Stimulated activated naive CD8-positive, alpha-beta T cell treated with anti-CD3 and anti-CD28 coated beads, Interleukin-15, Interleukin-2, amounts not matched to agents 100 U/mL and 50 U/mL, for 24 hours (primary cell): ENCODE measurements at regions not wholly inside any gene's neighbourhood (a gene's known extent, or its start where the extent isn't known, plus 50 kb on each side); places are given as distances from the start of the nearest gene placed in this dataset.

Experiments used
- ATAC-seq: fragments of 150-1000 bp; cut with Tn5 transposase; one replicate; pipeline ENCODE4 v1.10.0; 2021
- DNase-seq: peaks from one replicate; pipeline ENCODE4 v3.0.0; 2021

DNA sequence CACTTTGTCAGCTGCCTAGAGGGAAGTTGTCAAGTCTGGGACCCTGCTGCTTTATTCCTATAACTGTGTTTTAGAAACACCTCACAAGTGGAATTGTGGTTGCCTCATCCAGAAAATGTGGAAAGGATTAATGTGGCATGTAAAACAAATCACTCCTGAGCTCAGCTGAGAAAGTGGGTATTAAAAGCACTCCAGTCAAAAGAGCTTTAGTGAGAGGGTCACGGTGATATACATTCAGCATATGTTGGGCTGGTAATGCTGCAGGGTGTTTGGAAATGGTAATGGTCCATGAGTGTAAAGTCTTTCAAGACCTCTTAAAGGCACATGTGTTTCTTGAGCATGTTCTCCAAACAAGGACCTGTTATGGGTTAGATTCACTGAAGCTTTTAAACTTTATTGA is 318.2 kb upstream of the MEOX2 start:
- no peak for ATAC-seq

DNA sequence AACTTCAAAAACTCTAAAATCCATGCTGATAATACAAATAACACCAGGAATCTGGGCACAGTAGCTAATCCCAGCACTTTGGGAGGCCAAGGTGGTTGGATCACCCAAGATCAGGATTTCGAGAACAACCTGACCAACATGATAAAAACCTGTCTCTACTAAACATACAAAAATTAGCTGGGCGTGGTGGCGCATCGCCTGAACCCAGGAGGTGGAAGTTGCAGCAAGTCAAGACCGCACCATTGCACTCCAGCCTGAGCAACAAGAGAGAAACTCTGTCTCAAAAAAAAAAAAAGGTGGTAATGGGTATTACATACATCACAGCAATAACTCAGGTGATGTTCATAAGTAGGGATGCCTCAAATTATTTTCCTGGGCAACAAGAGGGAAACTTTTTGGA is 315.0 kb upstream of the MEOX2 start:
- DNase-seq: no peak
- ATAC-seq: no peak

More for the DNA sequence above, 318.2 kb upstream of the MEOX2 start:
- no peak for DNase-seq

DNA sequence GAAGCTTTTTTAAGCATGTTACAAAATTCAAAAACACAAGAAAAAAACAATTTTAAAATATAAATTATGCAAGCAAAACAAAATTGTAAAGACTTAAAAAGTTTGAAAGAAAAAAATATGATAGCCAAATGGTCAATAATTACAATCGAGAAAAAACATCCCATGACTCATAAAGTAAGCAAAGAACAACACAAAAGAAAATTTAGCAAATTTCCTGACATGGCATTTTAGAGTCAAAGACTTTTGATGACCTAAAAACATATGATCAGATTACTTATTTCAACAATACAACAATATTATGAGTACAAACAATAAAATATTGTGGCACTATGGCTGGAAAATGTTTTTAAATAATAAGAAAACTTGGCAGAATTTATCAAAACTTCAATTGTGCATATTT is 312.1 kb upstream of the MEOX2 start:
- DNase-seq: no peak
- no peak for ATAC-seq

DNA sequence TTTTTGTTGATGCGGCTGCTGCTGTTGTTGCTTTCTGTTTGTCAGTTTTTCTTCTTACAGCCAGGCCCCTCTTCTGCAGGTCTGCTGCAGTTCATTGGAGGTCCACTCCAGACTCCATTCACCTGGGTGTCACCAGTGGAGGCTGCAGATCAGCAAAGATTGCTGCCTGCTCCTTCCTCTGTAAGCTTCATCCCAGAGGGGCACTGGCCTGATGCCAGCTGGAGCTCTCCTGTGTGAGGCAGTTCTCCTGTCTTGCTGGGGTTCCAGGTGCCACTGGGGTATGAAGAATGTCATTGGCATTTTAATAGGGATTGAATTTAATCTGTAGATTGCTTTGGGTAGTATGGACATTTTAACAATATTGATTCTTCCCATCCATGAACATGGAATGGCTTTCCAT is 308.5 kb upstream of the MEOX2 start:
- DNase-seq: no peak
- no peak for ATAC-seq

DNA sequence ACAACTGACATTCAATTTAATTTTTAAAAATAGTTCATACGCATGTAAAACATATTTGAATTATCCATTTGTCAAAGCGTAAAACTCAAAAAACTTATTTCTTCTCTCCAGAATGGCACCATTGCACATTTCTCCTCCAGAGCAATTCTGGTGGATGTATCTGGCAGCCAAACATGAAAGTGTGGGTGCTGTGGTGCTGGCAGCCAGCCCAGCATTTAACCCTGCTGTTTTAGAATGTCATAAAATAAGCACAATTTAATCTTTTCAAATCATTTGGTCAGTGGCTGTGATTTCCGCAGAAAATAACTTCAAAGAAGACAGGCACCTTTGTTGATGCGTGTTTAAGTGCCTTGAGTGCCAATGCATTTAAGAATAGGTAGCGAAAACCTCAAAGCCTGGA is 302.7 kb upstream of the MEOX2 start:
- no peak for DNase-seq
- ATAC-seq: no peak

DNA sequence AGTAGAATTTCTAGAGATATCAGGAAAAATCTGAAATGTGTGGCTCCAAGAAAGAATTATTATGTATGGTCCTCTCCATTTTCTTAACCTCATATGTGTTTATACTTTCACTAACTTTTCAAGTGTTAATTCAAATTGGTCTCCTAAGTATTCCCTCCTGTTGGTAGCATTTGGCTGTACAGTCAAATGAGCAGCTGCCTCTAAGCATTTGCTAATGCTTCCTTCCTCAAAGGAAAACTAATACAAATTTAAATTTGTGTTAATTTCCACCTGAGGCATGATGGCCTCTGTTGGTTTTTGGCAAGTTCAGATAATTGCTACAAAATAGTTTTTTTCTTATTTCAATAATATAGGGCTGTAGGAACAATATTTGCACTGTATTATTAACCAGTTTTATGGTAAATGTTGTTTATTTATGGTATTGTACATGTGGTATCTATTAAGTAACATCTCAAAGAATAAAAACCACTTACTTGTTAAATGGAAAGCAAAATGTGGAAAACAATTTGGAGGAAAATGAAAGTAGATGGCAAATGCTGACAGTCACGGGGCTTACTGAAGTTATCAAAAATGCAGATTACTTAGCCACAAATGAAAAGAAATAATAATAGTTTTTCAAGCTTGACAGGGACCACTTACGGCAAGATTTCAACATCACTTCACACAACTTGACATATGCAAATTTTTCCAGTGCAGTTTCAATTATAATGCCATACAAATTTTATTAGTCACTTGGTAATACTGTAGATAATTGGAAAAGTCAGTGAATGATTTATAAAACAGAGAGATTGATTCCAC is 299.3 kb upstream of the MEOX2 start:
- no peak for DNase-seq
- no peak for ATAC-seq

DNA sequence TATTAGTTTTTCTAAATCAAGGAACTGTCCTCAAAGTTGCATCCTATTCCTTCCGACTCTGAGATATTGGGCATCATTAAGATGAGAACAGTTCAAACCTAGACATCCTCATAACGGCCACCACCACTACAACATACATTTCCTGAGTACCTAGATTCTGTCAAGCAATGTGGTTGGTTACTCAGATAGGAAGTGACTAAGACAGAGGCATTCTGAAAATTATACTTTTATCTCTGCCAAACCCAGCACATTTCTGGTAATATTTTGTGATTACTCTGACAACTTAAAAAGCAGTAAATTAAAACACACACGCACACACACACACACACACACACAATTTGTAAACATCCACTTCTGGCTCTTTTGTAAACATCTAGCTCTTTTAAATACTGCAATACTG is 291.2 kb upstream of the MEOX2 start:
- no peak for DNase-seq
- no peak for ATAC-seq

DNA sequence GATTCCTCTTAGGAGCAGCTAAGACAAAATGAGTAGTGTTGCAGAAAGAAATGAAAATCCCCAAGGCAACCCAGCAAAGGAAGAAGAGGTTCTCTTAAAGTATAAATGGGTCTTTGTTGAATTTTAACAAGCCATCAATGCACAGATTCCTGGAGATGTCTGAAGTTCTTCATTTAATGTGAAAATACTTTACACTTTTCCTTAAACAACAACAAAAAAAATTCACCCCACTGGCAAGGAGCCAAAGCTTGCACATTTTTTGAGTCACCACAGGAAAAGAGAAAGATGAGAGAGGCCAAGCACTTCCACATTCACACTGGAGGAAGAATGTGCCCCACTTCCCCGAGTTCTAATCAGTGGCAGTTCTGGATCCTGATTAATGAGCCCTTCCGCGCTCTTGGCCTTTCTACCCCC is 286.4 kb upstream of the MEOX2 start:
- ATAC-seq (no peak), DNase-seq (no peak)

DNA sequence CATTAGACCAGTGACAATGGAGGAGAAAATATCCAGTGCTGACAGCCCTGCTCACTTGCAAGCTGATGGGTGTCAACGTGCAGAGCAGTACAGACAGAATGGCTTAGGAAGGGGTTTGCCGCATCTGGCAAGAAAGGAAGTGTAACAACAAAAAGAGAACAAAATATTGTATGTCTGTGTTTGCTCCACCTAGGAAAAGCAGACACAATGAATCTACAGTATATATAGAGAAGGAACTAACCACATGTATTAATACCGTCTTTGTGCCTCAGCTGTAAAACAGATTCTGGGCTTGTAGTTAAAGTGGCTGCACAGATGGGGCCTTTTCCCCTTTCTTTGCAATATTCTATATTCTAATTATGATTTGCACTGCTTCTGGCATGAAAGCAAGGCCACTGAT is 281.1 kb upstream of the MEOX2 start:
- DNase-seq (no peak), ATAC-seq (no peak)

DNA sequence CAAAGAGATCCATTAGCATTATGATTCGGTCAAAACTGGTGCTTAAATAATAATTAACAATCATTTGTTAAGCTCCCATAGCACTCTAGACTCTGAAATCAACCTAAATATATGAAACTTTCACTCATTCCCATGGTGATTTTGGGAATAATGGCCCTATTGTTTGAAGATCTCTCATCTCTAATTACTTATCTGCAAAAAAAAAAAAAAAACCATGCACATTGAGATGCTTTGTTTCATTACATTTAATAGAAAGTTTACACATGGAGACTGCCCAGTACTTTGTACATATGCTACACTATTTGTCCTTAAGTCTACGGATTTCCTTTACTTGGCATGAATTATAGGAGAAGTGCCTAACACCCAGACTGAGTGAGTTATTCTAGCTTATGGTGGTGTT is 280.6 kb upstream of the MEOX2 start:
- DNase-seq: no peak
- no peak for ATAC-seq

DNA sequence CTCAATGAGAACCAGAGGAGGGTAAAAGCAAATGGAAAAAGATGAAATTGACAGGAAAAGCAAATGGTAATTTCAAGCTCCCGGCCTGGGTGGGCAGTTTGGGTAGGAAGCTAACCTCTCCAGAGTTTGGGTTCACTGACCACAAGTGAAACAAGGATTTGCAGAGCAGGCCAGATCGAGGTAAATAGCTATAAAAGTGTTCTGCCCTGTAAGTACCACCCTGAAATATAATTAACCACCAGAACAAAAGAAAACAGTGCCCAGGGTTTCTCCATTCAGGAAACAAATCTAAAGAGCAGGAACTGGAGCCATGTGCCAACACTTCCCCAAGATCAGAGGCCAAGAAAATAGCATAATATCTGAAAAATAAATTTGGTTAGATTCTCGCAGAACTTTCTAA is 276.7 kb upstream of the MEOX2 start:
- ATAC-seq (no peak), DNase-seq (no peak)

DNA sequence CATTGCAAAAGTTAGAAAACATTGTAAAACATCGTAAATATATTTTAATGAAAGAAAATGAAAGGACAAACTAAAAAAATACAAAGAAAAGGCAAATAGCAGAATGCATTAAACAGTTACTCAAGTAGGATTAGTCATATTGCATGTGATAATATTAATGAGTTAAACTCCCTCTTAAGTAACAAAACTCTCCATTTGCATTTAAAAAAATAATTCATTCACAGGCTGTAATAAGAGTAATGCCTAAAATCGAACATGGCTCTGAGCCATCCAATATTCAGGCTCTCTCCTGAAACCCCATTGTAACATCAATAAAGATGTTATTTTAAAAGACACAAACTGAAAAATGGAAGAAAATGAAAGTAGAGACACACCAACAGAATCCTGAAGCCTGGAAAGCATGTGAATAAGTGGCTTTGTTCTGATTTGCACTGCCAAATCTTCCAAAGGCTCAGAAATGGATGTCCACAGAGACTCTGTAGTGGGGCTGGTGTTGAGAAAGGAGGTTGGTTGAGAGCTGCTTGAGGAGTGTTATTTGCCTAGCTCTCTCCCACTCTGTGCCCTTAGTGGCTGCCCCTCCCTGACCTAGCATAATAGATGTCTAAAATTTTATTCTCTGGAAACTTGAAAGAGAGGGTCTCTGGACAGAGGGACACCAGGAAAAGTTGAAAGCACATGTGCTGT is 268.3 kb upstream of the MEOX2 start:
- ATAC-seq (no peak), DNase-seq (no peak)

DNA sequence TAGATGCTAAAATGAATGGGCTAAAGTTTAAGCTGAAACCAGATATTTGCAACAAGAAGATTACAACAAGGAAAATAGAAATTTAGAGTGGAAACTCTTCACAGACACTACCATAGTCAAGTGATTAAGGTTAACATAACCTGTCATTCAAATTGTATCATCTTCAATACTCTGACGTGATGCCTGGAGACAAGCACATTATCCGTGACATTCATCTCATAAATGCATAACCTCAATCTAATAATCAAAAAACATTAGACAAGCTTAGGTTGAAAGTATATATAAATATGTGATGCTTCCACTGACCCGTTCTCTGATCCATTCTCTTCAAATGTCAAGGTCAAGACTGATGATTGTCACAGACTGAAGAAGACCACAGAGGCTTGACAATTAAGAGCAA is 263.8 kb upstream of the MEOX2 start:
- ATAC-seq (no peak), DNase-seq (no peak)

DNA sequence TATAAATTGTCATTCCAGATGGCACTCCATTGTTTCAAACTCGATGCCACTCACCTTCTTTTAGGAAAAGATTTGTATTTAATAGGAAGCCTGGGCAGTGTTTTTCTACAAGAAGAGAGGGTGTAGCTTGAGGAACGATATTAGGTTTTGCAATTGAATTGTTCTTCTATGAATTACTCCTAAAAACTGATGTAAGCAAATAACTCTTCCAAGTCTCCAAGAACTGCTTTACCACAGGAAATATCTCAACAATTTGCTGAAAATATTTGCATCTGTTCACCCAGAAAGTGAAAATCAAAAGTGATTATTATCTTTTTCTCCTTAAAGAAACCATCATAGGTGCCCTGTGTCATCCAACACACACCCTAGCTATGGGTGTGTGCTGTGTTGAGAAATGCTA is 261.3 kb upstream of the MEOX2 start:
- ATAC-seq: no peak
- no peak for DNase-seq

DNA sequence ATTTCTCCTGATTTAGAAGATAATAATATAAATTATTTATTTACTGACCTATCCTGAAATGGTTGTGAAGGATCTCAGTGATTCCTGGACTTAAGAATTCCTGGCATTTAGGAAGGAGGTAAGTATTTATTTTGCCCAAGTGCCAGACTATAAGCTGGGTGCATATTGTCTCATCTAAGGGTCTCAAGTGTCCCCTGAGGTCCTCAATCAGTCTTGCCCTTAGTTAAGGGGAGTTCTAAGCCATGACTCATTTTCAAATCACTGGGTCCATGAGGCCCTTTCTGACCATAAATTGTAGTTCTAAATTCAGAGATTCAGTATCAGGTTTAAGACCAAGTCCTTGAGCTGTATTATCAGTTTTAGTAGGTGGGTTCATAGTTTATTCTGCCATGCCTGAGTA is 251.6 kb upstream of the MEOX2 start:
- no peak for DNase-seq
- no peak for ATAC-seq

DNA sequence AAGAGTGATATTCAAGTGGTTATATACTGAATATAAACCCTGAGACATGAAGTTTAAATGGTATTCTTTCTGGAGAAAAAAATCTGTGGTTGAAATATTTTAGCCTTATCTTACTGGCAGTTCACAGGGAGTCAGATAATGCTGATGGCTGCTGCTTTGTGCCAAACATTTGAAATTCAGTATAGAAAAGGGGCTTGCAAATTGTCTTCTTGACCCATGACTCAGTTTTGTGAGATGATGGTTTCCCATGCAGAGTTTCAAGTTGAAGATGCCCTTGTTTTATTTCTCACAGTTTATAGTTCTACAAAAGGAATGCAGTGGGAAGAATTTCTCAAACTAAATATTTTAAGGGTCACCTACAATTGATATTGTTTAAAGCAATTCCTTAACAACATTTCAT is 251.1 kb upstream of the MEOX2 start:
- DNase-seq: no peak
- no peak for ATAC-seq

DNA sequence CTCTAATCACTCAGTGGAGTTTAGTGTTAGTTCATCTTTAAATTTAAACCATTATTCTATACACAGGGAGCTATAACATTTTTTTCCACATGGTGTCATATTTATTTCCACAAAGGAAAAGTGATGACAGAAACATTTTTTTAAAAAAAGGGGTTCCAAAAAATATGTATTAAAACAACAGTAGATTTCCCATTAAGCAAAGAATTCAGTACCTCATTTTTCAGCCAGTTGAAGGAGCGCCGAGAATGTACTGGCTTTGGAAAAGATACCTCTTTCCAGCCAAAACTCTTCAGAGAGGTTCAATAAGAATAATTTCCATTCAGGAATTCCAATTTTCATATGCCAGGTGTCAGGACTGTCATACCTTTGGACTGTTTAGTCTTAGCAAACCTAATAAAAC is 250.5 kb upstream of the MEOX2 start:
- DNase-seq (no peak), ATAC-seq (no peak)

DNA sequence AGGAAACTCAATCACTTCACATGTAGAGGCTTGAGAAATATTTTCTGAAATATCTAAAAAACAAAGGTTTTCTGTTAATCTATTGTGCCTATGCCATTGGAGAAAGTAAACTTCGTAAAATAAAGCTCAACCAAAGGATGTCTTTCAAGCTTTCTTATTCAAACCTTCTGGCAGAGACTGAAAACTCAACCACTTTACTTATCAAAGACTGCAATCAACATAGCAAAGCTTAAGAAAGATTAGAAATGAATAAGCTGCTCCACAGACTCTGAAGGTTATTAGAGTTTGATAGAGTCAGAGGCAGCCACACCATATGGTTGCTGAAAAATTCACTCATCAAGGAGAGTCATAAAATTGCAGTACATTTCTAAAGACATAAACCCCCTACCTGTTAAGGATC is 245.8 kb upstream of the MEOX2 start:
- no peak for ATAC-seq
- DNase-seq: no peak

DNA sequence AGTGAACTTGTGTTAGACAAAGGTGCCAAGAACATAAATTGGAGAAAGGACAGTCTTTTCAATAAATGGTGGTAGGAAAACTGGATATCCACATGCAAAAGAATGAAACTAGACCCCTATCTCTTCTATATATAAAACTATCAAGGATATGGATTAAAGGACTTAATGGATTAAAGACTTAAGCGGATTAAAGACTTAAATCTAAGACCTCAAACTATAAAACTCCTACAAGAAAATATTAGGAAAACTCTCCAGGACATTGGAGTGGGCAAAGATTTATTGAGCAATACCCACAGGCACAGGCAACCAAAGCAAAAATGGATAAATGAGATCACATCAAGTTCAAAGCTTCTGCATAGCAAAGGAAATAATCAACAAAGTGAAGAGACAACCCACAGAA is 242.9 kb upstream of the MEOX2 start:
- DNase-seq (no peak), ATAC-seq (no peak)

DNA sequence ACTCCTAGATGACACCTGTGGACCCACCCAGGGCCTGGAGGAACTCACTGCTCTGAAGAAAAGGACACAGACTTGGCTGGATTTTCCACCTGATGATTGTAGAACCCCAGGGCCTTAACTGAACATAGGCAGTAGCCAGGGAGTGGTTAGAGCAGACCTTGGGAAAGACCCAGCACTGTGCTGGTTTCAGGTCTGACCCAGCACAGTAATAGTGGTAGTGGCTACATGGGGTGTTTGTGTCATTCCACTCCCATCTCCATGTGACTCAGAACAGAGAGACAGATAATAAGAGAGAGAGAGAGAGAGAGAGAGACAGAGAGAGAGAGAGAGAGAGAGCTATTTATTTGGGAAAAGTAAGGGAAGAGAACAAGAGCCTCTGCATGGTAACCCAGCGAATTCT is 239.1 kb upstream of the MEOX2 start:
- DNase-seq (no peak), ATAC-seq (no peak)

DNA sequence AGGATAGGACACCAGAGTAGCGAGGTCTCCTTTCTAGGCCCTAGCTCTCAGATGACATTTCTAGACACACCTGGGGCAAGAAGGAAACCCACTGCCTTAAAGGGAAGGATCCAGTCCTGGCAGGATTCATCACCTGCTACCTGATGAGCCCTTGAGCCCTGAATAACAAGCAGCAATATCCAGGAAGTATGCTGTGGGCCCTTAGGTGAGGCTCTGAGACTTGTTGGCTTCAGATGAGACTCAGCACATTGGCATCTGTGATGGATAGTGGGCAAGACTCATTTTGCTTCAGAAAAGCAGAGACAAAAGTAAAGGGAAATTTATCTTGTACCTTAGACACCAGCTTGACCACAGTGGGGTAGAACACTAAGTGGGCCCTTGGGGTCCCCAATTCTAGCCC is 238.4 kb upstream of the MEOX2 start:
- no peak for DNase-seq
- no peak for ATAC-seq

DNA sequence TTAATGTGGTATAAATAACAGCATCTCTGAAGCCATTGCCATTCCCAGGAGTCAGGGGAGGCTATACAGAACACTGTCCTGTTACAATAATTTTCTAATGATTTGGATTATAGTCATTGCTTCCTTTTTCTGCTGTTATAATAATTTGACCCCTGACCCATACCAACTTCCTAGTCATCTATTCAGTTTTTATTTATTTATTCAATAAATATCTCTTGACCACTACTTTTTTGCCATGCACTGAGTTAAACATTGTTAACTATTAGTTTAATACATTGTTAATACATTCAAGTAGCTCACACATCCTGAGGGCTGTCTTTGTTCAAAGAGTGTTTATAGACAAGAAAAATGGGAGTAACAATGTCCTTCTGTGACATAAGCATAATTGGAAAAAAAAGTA is 235.5 kb upstream of the MEOX2 start:
- no peak for DNase-seq
- no peak for ATAC-seq

DNA sequence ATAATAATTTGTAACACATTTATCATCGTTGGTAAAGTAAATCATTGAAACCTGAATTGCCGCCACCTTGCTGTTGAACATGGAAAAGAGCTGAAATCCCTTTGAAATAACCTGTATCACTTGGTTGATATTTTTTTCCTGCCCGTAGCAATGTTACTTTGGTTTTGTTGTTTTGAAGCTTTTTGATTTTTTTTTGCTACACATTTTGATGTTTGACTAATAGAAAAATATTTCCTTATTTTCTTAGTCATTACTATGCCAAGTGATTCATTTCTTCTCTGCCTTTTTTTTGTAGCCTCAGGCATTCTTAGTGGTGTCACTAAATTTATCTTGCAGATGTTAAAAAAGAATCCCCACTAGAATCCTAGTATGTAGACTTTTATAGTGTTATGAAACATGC is 235.1 kb upstream of the MEOX2 start:
- DNase-seq (no peak), ATAC-seq (no peak)

DNA sequence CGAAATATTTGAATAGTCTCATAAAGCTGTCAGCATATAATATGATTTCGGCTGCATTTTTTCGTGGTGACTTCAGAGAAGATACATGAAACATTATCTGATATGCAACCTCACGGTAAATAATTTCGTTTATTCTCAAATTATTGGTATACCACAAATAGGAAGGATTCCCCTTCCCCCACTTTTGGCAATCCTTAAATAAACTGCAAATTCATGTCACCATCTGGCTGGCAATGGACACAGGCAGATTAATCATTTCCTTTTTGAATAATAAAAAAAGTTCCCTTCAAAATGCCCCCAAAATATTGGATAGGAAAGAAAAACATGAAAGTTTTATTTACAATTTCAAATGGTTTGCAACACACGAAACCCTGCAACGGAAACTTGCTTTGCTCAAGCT is 234.5 kb upstream of the MEOX2 start:
- DNase-seq: no peak
- ATAC-seq: no peak
